ENCODE measurements at regions not wholly inside any gene's neighbourhood (a gene's known extent, or its start where the extent isn't known, plus 50 kb on each side); places are given as distances from the start of the nearest gene placed in this dataset.

- CTCF ChIA-PET: no interaction called here
- H3K4me3 ChIP-seq (ENCODE audit: low read depth, low read length): no peak overlapping the region
- no peaks in the 10 kb centered on the region for H3K9me3 ChIP-seq (ENCODE audit: control insufficient read depth, insufficient read depth, low read length)
- H3K27me3 ChIP-seq (ENCODE audit: control insufficient read depth, insufficient read depth, low read length): no peaks in the 10 kb centered on the region
- DNase-seq (ENCODE audit: low read depth, low spot score): no peak
- POLR2A ChIA-PET: no interaction called here
- H3K27ac ChIP-seq (ENCODE audit: low read depth, low read length): no peak overlapping the region
- no peak for TF ChIP-seq CTCF (IDR thresholded peaks at IDR 0.05; ENCODE audit: low read depth, low read length)
These were observed 235.3 kb downstream of the C3orf38 start for GRCh38 chr3:88385090-88385489.

DNA sequence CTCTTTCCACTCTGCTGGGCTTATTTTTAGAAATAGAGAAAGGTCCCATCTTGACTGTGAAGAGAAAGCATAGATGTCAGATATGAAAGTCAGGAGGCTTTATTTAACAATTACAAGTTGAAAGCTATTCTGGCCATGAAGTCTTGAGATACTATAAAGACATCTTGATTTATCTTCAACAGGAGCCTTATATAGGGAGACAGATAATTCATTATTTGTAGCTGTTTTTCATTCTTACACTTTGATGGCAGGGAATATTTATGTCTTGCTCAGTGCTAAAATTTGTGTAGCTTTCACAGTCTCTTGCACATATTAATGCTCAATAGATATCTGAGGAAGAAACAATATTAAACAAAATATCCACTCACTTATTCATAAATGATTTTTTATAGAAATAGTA lies 248.8 kb downstream of the C3orf38 start:
- Histone ChIP-seq H3K9me3 (ENCODE audit: control insufficient read depth, insufficient read depth, low read length) (no peaks in the 10 kb centered on the region), H3K27ac (ENCODE audit: low read depth, low read length) (no peak overlapping the region), H3K4me3 (ENCODE audit: low read depth, low read length) (no peak overlapping the region), H3K27me3 (ENCODE audit: control insufficient read depth, insufficient read depth, low read length) (no peaks in the 10 kb centered on the region)
- ChIA-PET POLR2A (no interaction called here), CTCF (no interaction called here)
- no peak for DNase-seq (ENCODE audit: low read depth, low spot score)
- TF ChIP-seq CTCF (IDR thresholded peaks at IDR 0.05; ENCODE audit: low read depth, low read length): no peak

DNA sequence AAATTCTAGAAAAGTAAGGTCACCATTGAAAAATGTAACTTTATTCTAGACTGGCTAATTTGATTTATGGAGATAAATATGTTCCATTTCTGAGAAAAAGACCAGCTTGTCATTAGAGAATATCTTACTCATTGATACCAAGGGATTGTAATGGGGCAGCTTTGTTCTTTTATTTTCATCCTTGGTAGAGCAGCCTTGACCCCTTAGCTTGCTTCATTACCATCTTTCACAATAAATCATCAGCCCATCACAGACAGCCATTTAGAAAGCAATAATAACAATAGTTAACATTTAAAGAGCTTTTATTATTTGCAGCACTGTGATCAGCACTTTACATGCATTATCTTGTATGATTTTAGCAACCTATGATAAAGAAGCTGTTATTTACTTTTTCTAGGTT lies 253.6 kb downstream of the C3orf38 start:
- no peak for TF ChIP-seq CTCF (IDR thresholded peaks at IDR 0.05; ENCODE audit: low read depth, low read length)
- no peaks in the 10 kb centered on the region for H3K9me3 ChIP-seq (ENCODE audit: control insufficient read depth, insufficient read depth, low read length)
- H3K27me3 ChIP-seq (ENCODE audit: control insufficient read depth, insufficient read depth, low read length): no peaks in the 10 kb centered on the region
- POLR2A ChIA-PET: no interaction called here
- DNase-seq (ENCODE audit: low read depth, low spot score): no peak
- CTCF ChIA-PET: no interaction called here
- H3K4me3 ChIP-seq (ENCODE audit: low read depth, low read length): no peak overlapping the region
- H3K27ac ChIP-seq (ENCODE audit: low read depth, low read length): no peak overlapping the region

- POLR2A ChIA-PET: no interaction called here
- DNase-seq (ENCODE audit: low read depth, low spot score): no peak
- no peak for TF ChIP-seq CTCF (IDR thresholded peaks at IDR 0.05; ENCODE audit: low read depth, low read length)
- CTCF ChIA-PET: no interaction called here
- Histone ChIP-seq H3K9me3 (ENCODE audit: control insufficient read depth, insufficient read depth, low read length) (no peaks in the 10 kb centered on the region), H3K4me3 (ENCODE audit: low read depth, low read length) (no peak overlapping the region), H3K27me3 (ENCODE audit: control insufficient read depth, insufficient read depth, low read length) (no peaks in the 10 kb centered on the region), H3K27ac (ENCODE audit: low read depth, low read length) (no peak overlapping the region)
These were observed 258.3 kb downstream of the C3orf38 start for GRCh38 chr3:88408097-88408496.

GRCh38 chr3:88408935-88409334 lies 259.2 kb downstream of the C3orf38 start:
- DNase-seq (ENCODE audit: low read depth, low spot score): no peak
- no peak overlapping the region for H3K4me3 ChIP-seq (ENCODE audit: low read depth, low read length)
- no peak for TF ChIP-seq CTCF (IDR thresholded peaks at IDR 0.05; ENCODE audit: low read depth, low read length)
- CTCF ChIA-PET: no interaction called here
- POLR2A ChIA-PET: no interaction called here
- no peaks in the 10 kb centered on the region for H3K27me3 ChIP-seq (ENCODE audit: control insufficient read depth, insufficient read depth, low read length)
- H3K27ac ChIP-seq (ENCODE audit: low read depth, low read length): no peak overlapping the region
- no peaks in the 10 kb centered on the region for H3K9me3 ChIP-seq (ENCODE audit: control insufficient read depth, insufficient read depth, low read length)

Data from AG04450 (cell line).